Jurkat, Clone E6-1 (cell line): ENCODE measurements at regions not wholly inside any gene's neighbourhood (a gene's known extent, or its start where the extent isn't known, plus 50 kb on each side); places are given as distances from the start of the nearest gene placed in this dataset.

Experiments used
- DNase-seq: peaks from one replicate; pipeline ENCODE4 v3.0.0-alpha.2; 2011; ENCODE audit warnings: low read depth, low spot score
- H3K4me3 ChIP-seq: 2 replicates; pipeline ENCODE4 v1.5.1; 2011; ENCODE audit warnings: mild to moderate bottlenecking, low read length, control low read depth, moderate library complexity

DNA sequence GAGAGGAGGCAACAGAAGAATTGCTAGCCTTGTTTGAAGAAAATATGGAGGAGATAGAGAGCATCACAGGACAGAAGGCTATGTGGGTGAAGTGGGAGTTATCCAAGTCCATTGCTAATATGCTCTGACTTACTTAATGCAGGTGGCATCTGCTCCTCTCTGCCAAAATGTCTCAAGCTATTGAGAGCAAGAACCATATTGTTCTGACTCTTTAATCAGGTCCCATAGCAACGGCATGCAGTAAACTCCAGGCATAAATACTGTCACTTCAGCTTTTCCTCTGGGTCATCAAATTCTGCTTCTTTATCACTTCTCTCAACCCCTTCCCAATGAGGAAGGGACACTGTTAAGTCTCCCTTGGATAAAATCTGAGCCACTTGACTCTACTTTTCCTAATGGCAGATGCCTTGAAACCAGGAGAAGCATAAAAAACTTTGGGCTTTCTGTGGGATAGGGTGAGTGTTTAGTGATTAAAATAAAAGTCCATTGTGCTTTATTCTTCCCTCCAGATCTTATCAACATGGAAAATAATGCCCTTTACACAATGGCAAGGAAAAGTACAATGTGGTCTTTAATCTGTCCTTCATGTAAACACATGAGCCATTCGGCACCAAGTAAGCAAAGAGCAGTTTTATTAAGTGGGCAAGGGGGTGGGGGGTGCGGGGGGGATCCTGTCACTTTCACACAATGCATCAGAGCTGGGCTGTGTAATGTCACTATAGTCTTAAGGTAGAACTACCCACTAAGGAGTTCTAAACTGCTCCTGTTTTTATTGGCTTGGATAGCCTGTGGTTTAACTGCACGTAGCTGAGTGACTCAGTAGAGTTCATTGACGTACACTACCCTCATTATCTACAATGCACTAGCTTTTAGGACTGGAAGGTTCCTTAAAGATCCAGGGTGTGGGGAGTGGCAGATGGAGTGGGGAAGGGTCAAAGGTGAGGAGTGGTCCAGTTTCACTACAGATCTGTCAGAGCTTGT is 71.0 kb upstream of the TARS1 start:
- H3K4me3 ChIP-seq = no peak overlapping the region
- no peak for DNase-seq

DNA sequence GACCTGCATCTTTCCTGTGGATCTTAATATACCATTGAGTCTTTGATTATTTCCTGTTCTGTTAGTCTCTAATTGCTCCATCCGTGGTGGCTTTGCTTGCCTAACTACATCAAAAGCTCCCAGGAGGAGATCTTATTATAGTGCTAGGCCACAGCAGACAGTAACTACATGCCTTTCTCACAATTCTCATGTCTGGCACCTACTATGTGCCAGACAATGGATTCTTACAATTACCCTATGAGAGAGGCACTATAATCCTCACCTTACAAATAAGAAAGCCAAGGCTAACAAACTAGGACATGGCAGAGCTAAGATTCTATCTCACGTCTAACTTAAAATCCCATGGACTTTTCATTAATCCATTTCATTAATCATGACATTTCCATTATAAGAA is 70.3 kb upstream of the TARS1 start:
- DNase-seq = peak; percentile 26

GRCh38 chr5:33371660-33372059 is 69.1 kb upstream of the TARS1 start:
- no peak overlapping the region for H3K4me3 ChIP-seq
- DNase-seq = no peak

More for the DNA sequence above, 70.3 kb upstream of the TARS1 start:
- H3K4me3 ChIP-seq = no peak overlapping the region

GRCh38 chr5:33372721-33373472 is 67.9 kb upstream of the TARS1 start:
- H3K4me3 ChIP-seq = no peak overlapping the region

DNA sequence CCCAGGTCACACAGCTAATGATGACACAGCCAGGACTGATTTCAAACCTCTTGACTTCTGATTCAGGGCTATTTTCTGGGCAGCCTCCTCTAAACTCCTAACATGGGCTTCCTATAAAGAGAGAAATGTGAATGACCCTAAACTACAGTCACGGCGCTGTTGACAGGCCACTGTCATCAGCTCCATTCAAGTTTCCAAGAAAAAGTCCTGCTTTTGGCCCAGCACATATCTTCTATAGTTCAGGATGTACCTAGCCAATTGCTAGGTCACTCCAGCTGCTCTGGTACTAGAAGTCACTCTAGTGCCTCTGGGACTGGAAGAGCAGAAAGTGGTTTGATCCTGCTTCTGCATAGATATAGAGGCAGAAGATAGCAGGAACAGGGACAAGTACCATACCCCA is 64.9 kb upstream of the TARS1 start:
- no peak for DNase-seq
- no peak overlapping the region for H3K4me3 ChIP-seq

More at GRCh38 chr5:33372721-33373472, 67.9 kb upstream of the TARS1 start:
- no peak for DNase-seq

- DNase-seq = peak; percentile 17
- no peak overlapping the region for H3K4me3 ChIP-seq
These were observed 61.0 kb upstream of the TARS1 start for GRCh38 chr5:33379757-33380156.

- DNase-seq = no peak
- H3K4me3 ChIP-seq = no peak overlapping the region
These were observed 59.5 kb upstream of the TARS1 start for GRCh38 chr5:33381243-33381642.
